GM12872 (cell line): ENCODE measurements at regions not wholly inside any gene's neighbourhood (a gene's known extent, or its start where the extent isn't known, plus 50 kb on each side); places are given as distances from the start of the nearest gene placed in this dataset.

Source experiments
- TF ChIP-seq, protein P1 (sequence below): IDR thresholded peaks from 3 replicates; pipeline ENCODE4 v1.5.1; 2011; ENCODE audit warnings: low read depth, mild to moderate bottlenecking, low read length, moderate library complexity; ENCODE audit not compliant: insufficient read depth

DNA sequence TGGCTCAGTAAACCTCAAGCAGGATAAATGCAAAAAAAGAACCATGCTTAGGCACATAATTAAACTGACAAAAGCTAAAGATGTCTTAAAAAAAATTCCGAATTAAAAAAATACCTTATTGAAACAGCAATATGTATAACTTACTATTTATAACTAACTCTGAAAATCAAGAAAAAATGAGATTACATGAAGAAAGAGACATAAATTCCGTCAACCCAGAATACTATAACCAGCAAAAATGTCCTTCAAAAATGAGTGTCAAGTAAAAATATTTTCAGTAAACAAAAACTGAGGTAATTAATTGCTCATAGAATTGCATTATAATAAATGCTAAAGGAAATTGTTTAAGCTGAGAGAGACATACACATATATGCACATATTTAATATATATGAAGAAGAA lies 474.5 kb upstream of the SYT4 start:
- TF ChIP-seq, protein P1, sequence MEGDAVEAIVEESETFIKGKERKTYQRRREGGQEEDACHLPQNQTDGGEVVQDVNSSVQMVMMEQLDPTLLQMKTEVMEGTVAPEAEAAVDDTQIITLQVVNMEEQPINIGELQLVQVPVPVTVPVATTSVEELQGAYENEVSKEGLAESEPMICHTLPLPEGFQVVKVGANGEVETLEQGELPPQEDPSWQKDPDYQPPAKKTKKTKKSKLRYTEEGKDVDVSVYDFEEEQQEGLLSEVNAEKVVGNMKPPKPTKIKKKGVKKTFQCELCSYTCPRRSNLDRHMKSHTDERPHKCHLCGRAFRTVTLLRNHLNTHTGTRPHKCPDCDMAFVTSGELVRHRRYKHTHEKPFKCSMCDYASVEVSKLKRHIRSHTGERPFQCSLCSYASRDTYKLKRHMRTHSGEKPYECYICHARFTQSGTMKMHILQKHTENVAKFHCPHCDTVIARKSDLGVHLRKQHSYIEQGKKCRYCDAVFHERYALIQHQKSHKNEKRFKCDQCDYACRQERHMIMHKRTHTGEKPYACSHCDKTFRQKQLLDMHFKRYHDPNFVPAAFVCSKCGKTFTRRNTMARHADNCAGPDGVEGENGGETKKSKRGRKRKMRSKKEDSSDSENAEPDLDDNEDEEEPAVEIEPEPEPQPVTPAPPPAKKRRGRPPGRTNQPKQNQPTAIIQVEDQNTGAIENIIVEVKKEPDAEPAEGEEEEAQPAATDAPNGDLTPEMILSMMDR = no peak

DNA sequence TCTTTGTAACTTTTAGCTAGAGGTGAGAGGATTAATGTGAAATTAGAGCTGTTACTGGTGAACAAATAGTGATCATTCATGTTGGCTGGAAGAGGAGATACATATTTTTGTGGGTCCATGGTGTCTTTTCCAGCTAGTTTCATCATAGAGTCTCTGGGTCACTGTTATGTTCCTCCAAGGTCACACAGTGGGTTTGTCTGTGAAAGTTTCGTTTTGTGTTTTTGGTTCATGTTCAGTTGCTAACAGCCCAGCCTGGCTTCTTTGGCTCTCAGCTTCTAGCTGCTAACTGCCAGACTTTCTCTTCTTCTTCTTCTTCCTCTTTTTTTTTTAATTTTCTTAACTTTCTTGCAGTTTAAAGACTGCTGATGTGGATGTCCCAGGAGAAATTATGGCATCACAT lies 480.0 kb upstream of the SYT4 start:
- TF ChIP-seq, protein P1 = no peak

DNA sequence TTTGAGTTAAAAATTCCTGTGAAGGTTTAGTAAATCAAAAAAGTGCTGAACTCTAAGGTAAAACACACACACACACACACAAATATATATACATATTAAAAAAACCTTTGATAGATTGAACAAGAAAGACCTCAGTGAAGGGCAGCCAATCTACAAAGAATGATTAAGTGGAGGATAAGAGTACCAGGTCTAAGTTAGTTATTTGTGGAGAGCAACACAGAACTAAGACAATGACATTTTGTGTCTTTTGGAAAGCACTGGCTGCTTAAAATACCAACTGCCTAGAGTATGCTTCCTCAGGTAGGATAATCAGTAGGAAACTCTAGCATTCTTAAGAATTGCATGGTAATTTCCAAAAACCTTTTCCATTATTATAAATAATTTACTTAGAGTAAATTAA lies 481.4 kb upstream of the SYT4 start:
- TF ChIP-seq, protein P1 = no peak

DNA sequence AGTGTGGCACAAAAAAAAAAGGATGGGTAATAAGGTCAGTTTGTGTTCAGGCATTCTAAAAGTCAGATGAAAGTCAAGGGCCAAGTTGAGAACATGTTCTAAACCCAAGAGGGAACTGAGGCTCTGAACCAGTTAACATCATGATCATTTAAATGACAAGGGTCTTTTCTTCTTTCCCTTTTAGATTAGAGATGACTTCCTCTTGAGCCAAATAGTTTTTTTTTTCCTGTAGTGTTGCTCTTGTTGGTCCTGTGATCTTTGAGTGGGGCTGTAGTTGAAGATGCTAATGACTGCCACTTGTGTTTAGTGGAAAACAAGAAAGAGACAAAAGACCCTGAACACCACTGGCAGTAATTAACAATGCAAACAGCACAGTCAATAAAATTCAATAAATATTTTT lies 482.7 kb upstream of the SYT4 start:
- TF ChIP-seq, protein P1 = no peak

DNA sequence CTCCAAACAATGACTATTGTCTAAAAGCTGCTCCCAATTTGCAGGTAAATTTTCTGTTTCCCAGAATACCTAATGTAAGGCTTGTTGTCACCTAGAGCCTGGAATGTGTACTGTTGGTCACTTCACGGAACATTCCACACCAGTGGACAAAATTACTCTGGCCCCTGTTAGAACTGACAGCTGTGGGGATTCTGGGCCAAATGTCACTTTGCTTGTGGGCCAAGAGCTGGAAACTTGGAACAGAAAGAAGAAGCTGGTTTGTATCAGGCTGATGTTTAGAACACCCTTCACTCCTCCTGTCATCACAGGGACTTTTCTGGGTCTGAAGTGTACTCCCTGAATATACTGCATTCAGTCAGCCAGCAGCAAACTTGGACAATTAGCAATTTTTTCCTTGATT lies 495.6 kb upstream of the SYT4 start:
- TF ChIP-seq, protein P1 = no peak

DNA sequence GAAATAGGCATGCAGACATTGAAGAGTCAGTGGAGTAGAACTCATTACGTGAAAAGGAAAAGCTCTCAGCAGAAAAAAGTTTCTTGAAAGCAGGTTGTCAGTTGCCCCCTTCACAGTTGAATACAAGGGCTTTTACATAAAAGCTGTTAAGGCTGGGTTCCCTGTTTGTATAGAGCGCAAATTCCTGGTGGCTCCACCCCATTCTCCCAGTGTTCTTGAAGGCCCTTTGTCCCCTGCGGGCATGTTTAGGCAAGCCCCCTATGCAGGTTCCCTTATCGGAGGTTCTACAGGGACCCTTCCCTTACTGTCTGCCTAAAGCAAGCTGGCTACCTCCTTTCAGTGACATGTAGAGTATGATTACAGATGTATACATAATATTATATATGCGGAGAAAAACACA lies 497.2 kb upstream of the SYT4 start:
- TF ChIP-seq, protein P1 = no peak

DNA sequence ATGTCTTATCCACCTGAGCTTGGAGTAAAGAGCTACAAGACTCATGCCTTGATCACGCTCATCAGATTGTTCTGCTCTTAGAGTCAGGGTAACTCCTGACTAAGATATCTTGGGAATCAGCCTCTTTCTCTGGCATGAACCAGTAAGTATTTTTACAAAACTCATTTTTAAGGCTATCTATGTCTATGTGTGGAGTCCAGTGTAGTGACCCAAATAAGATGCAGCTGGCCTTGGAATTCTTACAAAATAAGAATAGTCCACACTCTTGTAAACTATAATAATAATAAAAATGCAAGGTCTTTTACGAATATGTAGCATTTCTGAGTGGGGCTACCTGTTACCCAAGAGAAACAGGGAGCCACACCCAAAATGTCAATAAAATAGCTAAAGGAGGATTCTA lies 498.3 kb upstream of the SYT4 start:
- TF ChIP-seq, protein P1 = no peak

DNA sequence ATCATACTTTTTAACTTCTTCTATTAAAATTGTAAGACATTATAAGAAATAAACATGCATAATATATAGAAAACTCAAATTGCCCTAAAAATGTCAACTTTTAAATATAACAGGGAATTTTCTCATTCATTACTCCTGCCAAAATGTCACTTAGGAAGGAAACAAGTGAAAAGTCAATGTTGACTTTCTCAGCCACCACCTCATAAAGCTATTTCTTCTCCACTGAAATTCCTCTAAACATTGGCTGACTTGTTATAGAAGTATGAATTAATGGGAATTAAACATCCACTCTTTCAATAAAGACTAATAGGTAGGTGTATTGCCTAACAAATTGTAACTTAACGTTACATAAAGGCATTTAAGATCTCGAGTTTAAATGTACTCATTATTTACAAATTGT lies 499.7 kb upstream of the SYT4 start:
- TF ChIP-seq, protein P1 = no peak
